ENCODE measurements at regions not wholly inside any gene's neighbourhood (a gene's known extent, or its start where the extent isn't known, plus 50 kb on each side); places are given as distances from the start of the nearest gene placed in this dataset.
"Not testable (repeated sequence)": the region's sequence is repeated elsewhere in the genome, so short reads cannot be mapped to it uniquely, and the experiment has no call there.

DNA sequence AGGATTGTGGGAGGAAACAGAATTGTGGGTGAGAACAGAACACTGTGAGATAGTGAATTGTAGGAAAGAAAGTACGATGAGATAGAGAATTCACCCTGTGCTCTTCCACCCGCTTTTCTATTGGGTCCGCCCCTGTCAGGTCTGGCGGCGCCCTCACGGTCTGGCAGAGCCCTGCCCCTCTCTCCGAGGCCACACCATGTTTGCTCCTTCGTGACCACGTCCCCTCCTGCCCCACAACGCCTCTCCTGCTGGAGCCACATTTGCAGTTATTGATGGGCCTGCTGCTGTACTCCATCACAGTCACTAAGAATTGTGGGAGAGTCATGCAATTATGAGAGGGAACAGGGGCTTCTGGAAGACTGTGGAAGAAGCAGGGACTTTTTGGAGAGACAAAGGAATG is 473.1 kb downstream of the KLF12 start:
- no peaks in the 10 kb centered on the region for H3K27me3 ChIP-seq (ENCODE audit: insufficient read depth, insufficient read length)
- H3K9ac ChIP-seq (ENCODE audit: insufficient read length, low read depth) = no peak overlapping the region
- no peaks in the 10 kb centered on the region for H3K4me1 ChIP-seq (ENCODE audit: insufficient read depth, insufficient read length)
- TF ChIP-seq SUZ12 (IDR thresholded peaks at IDR 0.05; ENCODE audit: extremely low read depth, insufficient read depth, insufficient read length) = no peak
- TF ChIP-seq ZNF274 (IDR thresholded peaks at IDR 0.05; ENCODE audit: low read depth, low read length) = no peak
- no peak for TF ChIP-seq YY1 (IDR thresholded peaks at IDR 0.05; ENCODE audit: insufficient read depth, insufficient read length)
- H3K4me3 ChIP-seq (ENCODE audit: insufficient read length, low read depth) = no peak overlapping the region
- no peaks in the 10 kb centered on the region for H3K9me3 ChIP-seq (ENCODE audit: insufficient read depth, low read length)
- DNase-seq (ENCODE audit: low read depth, low spot score) = no peak
- H3K36me3 ChIP-seq (ENCODE audit: insufficient read depth, insufficient read length, low read length) = no peaks in the 10 kb centered on the region

DNA sequence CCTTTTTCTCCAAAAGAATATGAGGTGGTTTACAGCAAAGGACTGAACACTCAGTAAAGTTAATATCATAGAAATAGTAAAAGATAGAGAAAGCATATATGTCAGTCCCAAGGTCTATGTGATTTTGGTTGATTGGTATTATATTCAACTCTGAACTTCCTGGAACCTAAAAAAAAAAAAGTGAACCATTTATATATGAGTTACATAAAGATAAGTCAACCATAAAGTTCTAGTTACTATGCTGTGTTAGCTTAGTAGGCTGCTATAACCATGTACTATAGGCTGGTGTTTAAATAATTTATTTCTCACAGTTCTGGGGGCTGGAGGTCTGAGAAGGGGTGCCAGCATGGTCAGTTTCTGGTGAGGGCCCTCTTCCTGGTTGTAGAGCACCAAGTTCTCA is 475.6 kb downstream of the KLF12 start:
- no peak for TF ChIP-seq YY1 (IDR thresholded peaks at IDR 0.05; ENCODE audit: insufficient read depth, insufficient read length)
- no peak for TF ChIP-seq SUZ12 (IDR thresholded peaks at IDR 0.05; ENCODE audit: extremely low read depth, insufficient read depth, insufficient read length)
- no peak for TF ChIP-seq ZNF274 (IDR thresholded peaks at IDR 0.05; ENCODE audit: low read depth, low read length)
- Histone ChIP-seq H3K27me3 (ENCODE audit: insufficient read depth, insufficient read length) (no peaks in the 10 kb centered on the region), H3K4me3 (ENCODE audit: insufficient read length, low read depth) (no peak overlapping the region), H3K4me1 (ENCODE audit: insufficient read depth, insufficient read length) (no peaks in the 10 kb centered on the region), H3K36me3 (ENCODE audit: insufficient read depth, insufficient read length, low read length) (no peaks in the 10 kb centered on the region), H3K9me3 (ENCODE audit: insufficient read depth, low read length) (no peaks in the 10 kb centered on the region), H3K9ac (ENCODE audit: insufficient read length, low read depth) (no peak overlapping the region)
- no peak for DNase-seq (ENCODE audit: low read depth, low spot score)

GRCh38 chr13:73657821-73658540 is 476.2 kb downstream of the KLF12 start:
- DNase-seq (ENCODE audit: low read depth, low spot score) = no peak
- Histone ChIP-seq H3K9ac (ENCODE audit: insufficient read length, low read depth) (no peak overlapping the region), H3K4me3 (ENCODE audit: insufficient read length, low read depth) (no peak overlapping the region), H3K9me3 (ENCODE audit: insufficient read depth, low read length) (no peaks in the 10 kb centered on the region), H3K36me3 (ENCODE audit: insufficient read depth, insufficient read length, low read length) (no peaks in the 10 kb centered on the region), H3K27me3 (ENCODE audit: insufficient read depth, insufficient read length) (no peaks in the 10 kb centered on the region), H3K4me1 (ENCODE audit: insufficient read depth, insufficient read length) (no peaks in the 10 kb centered on the region)
- TF ChIP-seq SUZ12 (IDR thresholded peaks at IDR 0.05; ENCODE audit: extremely low read depth, insufficient read depth, insufficient read length) (no peak), ZNF274 (IDR thresholded peaks at IDR 0.05; ENCODE audit: low read depth, low read length) (no peak), YY1 (IDR thresholded peaks at IDR 0.05; ENCODE audit: insufficient read depth, insufficient read length) (no peak)

DNA sequence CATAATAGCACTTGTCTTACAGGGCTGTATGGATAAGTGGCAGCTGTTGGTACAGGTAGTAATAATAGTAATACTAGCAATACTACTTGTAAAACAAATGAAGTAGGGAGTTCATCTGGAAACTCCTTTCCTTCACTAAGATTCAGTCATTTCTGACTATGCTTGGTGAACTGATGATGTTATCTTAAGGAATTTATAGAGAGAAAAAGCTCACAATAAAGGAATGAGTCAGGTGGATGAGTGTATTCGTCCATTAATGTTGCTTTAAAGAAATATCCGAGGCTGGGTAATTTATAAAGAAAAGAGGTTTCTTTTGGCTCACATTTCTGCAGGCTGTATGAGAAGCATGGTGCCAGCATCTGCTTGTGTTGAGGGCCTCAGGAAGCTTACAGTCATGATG is 477.3 kb downstream of the KLF12 start:
- Histone ChIP-seq H3K27me3 (ENCODE audit: insufficient read depth, insufficient read length) (no peaks in the 10 kb centered on the region), H3K4me1 (ENCODE audit: insufficient read depth, insufficient read length) (no peaks in the 10 kb centered on the region), H3K4me3 (ENCODE audit: insufficient read length, low read depth) (no peak overlapping the region), H3K9me3 (ENCODE audit: insufficient read depth, low read length) (no peaks in the 10 kb centered on the region), H3K36me3 (ENCODE audit: insufficient read depth, insufficient read length, low read length) (no peaks in the 10 kb centered on the region), H3K9ac (ENCODE audit: insufficient read length, low read depth) (no peak overlapping the region)
- no peak for DNase-seq (ENCODE audit: low read depth, low spot score)
- TF ChIP-seq SUZ12 (IDR thresholded peaks at IDR 0.05; ENCODE audit: extremely low read depth, insufficient read depth, insufficient read length) (no peak), ZNF274 (IDR thresholded peaks at IDR 0.05; ENCODE audit: low read depth, low read length) (no peak), YY1 (IDR thresholded peaks at IDR 0.05; ENCODE audit: insufficient read depth, insufficient read length) (no peak)

DNA sequence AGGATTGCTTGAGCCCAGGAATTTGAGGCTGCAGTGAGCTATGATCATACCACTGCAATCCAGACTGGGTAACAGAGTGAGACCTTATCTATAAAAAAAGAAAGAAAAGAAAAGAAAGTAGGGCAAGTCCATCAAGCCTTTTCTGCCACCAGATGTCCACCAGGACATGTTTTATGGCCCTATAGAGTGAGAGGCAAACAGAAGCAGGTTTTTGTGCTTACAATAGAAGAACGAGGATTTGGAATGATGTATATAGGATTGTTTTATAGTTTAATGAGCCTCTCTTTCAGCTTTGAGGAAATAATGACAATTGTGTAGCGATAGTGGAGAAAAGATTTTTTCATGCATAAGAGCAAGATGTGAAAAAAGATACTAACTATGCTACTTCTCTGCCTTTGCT is 480.5 kb downstream of the KLF12 start:
- no peak for DNase-seq (ENCODE audit: low read depth, low spot score)
- no peaks in the 10 kb centered on the region for H3K36me3 ChIP-seq (ENCODE audit: insufficient read depth, insufficient read length, low read length)
- H3K9ac ChIP-seq (ENCODE audit: insufficient read length, low read depth) = no peak overlapping the region
- H3K27me3 ChIP-seq (ENCODE audit: insufficient read depth, insufficient read length) = no peaks in the 10 kb centered on the region
- no peak overlapping the region for H3K4me3 ChIP-seq (ENCODE audit: insufficient read length, low read depth)
- no peaks in the 10 kb centered on the region for H3K4me1 ChIP-seq (ENCODE audit: insufficient read depth, insufficient read length)
- TF ChIP-seq ZNF274 (IDR thresholded peaks at IDR 0.05; ENCODE audit: low read depth, low read length) (no peak), YY1 (IDR thresholded peaks at IDR 0.05; ENCODE audit: insufficient read depth, insufficient read length) (no peak)
- H3K9me3 ChIP-seq (ENCODE audit: insufficient read depth, low read length) = no peaks in the 10 kb centered on the region

DNA sequence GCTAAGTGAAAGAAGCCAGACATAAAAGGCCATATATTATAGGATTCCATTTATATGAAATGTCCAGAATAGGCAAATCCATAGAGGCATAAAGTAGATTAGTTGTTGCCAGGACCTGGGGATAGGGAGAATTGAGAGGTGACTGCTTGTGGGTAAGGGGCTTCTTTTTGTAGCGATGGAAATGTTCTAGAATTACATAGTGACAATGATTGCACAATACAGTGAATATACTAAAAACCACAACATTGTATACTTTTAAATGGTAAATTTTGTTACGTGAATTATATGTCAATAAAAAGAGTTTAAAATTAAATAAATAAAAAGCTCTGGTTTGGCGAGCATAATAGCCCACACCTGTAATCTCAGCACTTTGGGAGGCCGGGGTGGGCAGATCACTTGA is 486.8 kb downstream of the KLF12 start:
- no peaks in the 10 kb centered on the region for H3K27me3 ChIP-seq (ENCODE audit: insufficient read depth, insufficient read length)
- no peak for DNase-seq (ENCODE audit: low read depth, low spot score)
- no peak for TF ChIP-seq ZNF274 (IDR thresholded peaks at IDR 0.05; ENCODE audit: low read depth, low read length)
- no peaks in the 10 kb centered on the region; the same call in 1 of the 2 replicates for H3K9me3 ChIP-seq (ENCODE audit: insufficient read depth, low read length)
- no peaks in the 10 kb centered on the region for H3K4me1 ChIP-seq (ENCODE audit: insufficient read depth, insufficient read length)
- no peak overlapping the region for H3K9ac ChIP-seq (ENCODE audit: insufficient read length, low read depth)
- H3K4me3 ChIP-seq (ENCODE audit: insufficient read length, low read depth) = no peak overlapping the region
- no peaks in the 10 kb centered on the region for H3K36me3 ChIP-seq (ENCODE audit: insufficient read depth, insufficient read length, low read length)

GRCh38 chr13:73640476-73641179 is 493.6 kb downstream of the KLF12 start:
- H3K9ac ChIP-seq (ENCODE audit: insufficient read length, low read depth); DNase-seq (ENCODE audit: low read depth, low spot score); H3K36me3 ChIP-seq (ENCODE audit: insufficient read depth, insufficient read length, low read length); H3K27me3 ChIP-seq (ENCODE audit: insufficient read depth, insufficient read length); H3K9me3 ChIP-seq (ENCODE audit: insufficient read depth, low read length); H3K4me3 ChIP-seq (ENCODE audit: insufficient read length, low read depth); H3K4me1 ChIP-seq (ENCODE audit: insufficient read depth, insufficient read length): not testable (repeated sequence)
